COLO668 (cell line): ENCODE measurements at regions not wholly inside any gene's neighbourhood (a gene's known extent, or its start where the extent isn't known, plus 50 kb on each side); places are given as distances from the start of the nearest gene placed in this dataset.
"Not testable (repeated sequence)": the region's sequence is repeated elsewhere in the genome, so short reads cannot be mapped to it uniquely, and the experiment has no call there.

ENCODE experiments used
- DNase-seq: peaks from one replicate; lab custom pipeline; 2025; ENCODE audit not compliant: unreplicated experiment; lab: John Stamatoyannopoulos, UW

DNA sequence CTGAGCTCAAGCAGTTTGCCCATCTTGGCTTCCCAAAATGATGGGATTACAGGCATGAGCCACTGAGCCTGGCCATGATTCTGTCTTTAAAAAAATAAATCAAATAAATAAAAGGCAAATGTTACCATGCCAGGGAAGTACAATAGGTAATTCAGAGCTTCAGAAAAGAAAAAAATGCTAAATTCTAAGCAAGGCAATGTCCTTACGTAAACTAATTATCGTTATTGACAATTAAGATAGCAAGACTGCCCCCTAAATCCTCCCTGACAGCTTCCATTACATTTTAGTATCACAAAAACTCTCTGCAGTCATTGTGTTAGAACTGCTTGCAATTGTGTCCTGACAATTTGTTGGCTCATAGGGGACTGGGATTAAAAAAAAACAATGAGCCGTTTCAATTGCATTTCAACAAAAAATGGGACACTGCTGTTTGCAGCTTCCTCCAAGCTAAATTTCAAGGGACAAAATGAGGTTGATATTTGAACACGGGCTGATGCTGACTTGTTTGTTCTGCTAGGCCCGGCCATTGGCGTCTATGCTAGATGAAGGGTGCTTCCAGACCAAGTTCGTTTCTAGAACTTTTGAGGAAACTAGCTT lies 88.9 kb downstream of the MOGAT1 start:
- DNase-seq, result no peak

DNA sequence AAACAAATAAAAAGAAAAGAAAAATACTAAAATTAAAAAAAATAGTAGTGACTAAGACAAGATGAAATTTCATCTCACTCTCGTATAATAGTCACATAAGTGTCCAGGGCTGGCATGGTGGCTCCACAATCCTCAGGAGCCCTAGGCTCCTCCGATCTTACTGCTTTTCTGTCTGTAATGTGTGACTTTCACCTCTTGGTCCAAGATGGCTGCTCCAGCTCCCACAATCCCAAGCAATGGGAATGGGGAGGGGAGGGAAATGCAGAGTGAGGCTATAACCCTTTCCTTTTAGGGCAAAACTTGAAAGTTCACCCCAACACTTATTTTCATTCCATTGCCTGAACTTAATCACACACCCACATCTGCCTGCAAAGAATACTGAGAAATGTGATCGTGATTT lies 90.4 kb downstream of the MOGAT1 start:
- DNase-seq, result no peak

DNA sequence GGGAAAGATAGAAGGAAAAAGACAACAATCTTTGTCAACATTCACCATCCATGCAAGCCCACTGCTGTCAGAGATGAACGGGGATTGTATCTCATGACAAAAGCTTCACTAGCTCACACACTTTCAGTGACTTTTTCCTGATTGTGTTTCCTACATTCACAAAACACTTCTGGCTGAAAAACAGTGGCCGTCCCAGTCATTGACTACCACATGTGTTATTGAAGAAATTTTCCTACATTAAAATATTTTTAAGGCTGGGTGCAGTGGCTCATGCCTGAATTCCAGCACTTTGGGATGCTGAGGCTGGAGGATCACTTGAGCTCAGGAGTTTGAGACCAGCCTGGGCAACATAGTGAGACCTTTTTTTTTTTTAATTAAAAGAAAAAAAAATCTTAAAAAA lies 90.9 kb downstream of the MOGAT1 start:
- DNase-seq, result no peak

DNA sequence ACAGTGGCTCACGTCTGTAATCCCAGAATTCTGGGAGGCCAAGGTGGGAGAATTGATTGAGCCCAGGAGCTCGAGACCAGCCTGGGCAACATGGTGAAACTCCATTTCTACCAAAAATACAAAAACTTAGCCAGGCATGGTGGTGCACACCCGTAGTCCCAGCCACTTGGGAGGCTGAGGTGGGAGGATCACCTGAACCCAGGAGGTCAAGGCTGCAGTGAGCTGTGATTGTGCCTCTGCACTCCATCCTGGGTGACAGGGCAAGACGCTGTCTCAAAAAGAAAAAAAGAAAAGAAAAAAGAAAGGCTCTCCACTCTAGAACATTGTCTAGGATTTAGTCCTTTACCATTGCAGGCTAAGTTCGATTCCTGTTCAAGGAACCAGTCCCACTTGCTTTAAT lies 94.4 kb downstream of the MOGAT1 start:
- DNase-seq, result not testable (repeated sequence)

DNA sequence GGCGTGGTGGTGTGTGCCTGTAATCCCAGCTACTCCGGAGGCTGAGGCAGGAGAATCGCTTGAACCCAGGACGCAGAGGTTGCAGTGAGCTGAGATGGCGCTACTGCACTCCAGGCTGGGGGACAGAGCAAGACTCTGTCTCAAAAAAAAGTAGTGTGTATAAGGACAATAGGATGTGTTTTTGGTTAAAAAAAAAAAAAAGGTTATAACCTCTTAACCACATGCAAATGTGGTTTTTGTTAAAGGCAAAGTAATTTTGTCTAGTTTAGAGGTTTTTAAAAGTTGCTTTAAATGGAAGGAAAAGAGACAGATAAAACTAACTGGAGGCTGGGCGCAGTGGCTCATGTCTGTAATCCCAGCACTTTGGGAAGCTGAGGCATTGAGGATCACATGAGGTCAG lies 92.8 kb upstream of the ACSL3 start:
- not testable (repeated sequence) for DNase-seq

DNA sequence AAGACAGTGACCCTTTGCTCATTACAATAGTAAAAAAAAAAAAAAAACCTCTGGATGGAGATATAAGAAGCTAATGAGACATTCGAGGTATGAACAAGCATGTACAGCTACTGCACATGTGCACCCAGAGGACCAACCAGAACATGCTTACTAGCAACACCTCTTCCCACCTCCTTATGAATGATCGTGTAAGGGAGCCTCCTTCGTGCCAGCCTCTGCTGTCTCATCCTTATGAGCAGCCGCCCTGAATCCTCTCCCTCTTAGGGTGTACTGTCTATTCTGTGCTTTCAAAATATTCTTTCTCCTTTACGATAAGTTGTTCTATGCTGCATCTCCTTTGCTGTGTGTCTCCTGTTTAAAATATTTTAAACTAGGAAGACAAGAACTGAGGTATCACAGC lies 91.4 kb upstream of the ACSL3 start:
- no peak for DNase-seq

DNA sequence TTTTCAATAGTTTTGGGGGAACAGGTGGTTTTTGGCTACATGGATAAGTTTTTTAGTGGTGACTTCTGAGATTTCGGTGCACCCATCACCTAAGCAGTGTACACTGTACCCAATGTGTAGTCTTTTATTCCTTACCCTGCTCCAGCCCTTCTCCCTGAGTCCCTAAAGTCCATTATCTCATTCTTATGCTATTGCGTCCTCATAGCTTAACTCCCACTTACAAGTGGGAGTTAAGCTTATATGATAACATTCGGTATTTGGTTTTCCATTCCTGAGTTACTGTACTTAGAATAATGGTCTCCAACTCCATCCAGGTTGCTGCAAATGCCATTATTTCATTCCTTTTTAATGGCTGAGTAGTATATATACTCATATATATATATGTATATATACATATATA lies 90.9 kb upstream of the ACSL3 start:
- no peak for DNase-seq

DNA sequence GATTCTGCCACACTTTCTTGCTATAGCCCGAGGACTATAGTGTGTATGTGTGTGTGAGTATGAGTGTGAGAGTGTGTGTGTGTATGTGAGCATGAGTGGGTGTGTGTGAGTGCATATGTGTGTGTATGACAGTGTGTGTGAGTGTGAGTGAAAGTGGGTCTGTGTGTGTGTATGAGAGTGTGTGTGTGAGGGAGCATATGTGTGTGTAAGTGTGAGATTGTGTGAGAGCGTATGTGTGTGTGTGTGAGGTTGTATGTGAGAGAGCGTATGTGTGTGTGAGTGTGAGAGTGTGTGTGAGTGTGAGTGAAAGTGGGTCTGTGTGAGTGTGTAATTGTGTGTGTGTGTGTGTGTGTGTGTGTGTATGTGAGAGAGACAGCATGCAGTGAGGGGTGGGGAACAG lies 89.0 kb upstream of the ACSL3 start:
- no peak for DNase-seq

DNA sequence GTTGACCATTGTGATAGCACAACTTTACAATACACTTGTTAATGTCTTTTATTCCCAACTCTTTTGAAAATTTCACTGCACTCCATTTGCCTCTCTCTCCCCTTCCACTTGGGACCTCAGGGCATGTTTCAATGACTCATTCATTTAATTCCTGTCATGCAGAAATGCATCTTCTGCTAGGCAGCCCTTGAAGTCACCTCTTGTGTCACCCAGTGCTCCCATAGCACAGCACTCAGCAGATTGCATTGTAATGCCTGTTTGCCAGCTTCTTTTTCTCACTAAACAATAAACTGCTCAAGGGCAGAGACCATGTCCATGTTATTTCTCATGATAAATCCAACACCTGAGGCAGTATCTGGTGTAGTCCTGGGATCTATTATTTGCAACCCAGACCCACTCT lies 85.9 kb upstream of the ACSL3 start:
- no peak for DNase-seq

DNA sequence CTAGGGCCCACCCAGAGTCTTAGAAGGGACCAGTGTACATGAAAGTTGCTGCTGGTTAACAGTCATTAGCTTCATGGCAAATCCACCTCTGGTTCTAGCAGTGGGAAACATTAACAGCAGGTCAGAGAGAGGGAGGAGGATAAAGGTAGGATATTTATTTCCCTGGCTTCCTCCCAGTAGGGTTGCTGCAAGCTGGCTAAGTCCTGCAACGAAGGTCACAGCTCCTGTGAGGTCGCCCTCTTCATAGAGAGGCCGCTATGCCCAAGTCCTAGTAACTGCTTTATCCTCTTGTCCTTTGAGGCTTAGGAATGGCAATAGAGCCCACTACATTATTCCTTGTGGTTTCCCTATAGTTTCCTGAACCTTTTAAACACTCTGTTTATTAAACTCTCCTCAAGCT lies 84.0 kb upstream of the ACSL3 start:
- DNase-seq, result no peak

DNA sequence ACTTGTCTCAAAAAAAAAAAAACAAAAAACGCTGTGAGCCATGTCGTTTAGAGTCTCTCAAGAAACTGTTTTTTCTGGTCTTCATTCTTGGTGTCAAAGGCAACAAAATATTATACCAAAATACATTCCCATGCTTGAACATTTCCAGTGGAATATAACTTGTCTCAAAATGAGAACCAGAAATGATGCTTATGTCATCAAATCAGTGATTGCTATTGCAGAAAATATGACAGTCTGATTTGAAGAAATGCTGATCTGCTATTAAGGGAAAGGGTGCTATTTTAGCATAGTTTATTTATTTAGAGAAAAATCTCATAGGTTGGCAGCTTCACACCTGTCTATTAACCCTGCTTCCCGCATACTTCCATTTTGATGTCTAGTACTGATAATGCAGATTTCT lies 82.4 kb upstream of the ACSL3 start:
- no peak for DNase-seq

DNA sequence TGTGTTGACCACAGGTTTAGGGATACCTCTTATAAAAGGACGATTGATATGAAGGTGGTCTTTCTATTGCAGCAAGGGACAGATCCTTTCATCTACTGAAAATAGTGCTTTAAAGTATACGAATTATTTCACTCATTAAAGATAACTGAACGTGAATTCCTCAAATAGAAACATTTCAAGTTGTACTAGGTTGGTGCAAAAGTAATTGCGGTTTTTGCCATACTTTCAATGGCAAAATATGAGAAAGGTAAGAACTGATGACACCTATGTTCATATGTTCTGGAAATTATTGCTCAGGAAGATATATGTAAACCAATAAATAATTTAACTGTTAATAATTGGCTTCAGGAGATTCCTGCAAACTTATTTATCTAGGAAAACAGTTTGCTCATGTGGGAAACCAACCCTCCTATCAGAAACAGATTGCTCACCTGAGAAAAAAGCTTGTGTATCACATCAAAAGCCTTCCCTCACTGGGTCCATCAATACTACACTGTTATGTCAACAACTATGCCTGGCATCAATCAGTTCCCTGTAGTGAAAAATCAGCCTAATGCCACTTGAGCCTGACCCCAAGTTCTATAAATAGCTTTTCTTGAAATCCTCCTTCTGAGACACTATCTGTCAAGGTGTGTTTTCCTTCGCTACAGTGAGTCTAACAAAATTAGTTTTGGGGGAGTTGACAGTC lies 81.5 kb upstream of the ACSL3 start:
- no peak for DNase-seq

DNA sequence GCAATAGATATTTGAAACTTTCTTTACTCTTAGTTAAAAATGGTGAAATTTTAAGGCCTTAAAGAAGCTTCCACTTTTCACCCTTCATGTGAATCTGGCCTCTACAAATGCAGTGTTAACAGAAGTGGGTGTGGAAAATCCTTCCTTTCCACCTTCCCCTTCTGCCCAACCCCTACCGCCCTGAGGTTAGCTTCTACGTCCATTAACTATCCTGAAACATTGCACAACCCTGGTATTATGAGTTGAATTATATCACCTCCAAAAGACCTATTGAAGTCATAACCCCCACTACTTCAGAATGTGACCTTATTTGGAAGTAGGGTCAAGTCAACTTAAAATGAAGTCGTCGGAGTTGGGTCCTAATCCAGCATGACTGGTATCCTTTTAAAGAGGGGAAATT lies 80.8 kb upstream of the ACSL3 start:
- DNase-seq, result no peak

DNA sequence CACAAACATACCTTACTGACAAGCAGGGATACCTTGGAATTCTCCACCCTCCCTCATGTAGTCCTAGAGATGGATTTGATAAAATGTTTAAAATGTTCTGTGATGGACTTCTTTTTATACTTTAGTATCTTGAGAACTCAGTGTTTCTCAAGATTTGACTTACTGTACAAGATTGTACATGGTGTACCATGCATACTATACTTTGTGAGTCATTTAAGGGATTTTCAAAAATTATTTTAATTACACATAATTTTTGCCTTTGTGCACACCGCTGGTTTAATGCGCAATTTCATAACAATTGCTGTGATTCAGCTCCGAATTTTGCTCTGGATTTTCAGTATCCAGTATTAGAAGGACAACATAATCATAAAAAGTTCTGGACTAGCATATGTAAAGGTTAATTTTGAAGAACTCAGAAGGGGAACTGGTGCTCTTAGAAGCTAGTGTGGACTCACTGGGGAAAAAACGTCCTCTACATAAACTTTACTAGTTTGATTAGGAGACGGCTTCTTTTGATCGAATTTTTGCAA lies 78.6 kb upstream of the ACSL3 start:
- no peak for DNase-seq

DNA sequence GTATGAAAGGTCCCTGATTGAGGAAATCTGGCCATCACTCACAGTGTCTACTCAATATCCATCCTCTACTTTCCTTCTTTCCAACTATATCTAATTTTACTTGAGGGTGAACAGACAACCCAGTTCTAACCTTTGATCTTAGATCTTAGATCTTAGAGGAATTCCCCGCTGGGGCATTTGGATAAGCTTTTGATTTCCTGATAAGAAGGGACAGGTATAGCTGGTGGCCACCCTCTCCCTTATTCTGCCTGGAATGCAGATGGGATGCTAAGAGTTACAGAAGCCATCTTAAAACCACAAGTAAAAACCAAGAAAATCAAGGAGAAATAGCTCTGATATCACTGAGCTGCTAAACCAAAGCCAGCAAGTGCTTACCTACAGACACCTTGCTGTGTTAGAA lies 77.2 kb upstream of the ACSL3 start:
- no peak for DNase-seq

DNA sequence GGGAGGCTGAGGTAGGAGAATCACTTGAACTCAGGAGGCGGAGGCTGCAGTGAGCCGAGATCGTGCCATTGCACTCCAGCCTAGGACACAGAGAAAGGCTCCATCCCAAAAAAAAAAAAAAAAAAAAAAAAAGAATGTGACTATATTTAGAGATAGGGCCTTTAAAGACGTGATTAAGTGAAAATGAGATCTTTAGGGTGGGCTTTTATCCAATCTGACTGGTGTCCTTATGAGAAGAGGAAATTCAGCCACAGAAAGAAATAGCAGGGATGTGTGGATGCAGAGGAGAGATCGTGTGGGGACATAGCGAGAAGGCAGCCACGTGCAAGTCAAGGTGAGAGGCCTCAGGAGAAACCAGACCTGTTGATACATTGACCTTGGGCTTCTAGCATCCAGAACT lies 69.9 kb upstream of the ACSL3 start:
- DNase-seq, result no peak

DNA sequence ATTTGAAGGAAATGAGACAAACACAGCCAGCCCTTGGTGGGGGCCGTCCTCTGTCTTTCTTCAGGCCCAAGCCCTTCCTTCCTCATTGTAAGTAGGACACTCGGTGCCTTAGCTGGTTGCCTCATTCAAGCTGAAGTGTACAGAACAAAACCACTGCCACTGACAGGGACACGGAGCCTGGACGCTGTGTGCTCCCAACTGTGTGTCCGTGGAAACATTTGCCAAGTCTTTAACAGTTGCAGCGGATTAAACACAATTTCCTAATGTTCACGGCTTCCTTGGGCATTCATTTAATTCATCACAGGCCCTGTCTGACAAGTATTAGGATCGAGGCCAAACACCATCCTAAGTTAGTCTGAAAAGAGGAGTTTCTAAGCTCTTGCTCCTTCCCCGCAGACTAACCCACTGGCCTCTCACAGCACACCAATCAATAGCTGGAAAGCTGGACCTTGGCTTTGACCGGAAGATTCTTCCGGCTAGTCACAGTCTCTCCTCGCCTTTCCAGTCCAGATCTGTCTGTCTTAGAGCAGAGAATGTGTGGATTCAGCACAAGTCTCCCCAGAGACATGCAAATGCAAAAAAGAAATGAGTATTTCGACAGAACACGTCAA lies 68.7 kb upstream of the ACSL3 start:
- DNase-seq, result no peak

DNA sequence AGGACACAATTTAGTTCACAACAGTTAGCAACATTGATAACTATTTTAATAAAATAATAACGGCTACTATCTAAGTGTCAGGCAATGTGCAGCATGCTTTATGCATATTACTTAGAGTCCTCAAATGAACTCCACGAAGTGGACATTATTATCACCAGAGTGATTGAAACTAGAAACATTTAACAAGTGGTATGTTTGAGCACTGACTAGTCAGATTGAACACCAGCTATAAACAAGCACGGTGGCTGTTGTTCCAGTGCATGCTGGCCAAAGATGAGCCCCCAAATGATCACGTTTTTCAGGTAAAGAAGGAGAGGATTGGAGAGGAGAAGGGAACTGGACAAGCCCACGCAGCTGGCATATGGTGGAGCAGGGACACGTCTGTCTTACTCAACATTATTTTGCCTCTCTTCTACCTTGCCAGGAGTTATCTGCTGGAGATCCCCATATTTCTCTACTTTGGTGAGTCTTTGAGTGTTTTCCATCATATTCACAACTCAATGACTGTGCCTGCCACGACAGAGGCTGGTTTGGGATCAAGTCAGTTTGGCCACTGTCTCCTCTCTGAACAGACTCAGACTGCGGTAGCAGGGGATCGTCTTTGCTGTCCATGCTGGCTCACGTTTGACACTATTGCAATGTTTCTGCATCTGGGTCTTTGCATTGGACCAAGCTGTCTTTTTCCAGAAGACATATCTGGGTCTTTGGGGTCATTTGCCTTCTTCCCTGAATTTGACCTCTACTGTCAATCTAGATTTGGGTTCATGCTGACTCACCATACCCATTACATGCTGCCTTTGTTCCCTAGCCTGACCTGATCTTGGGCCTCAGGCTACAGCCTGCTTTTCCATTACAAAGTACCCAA lies 66.0 kb upstream of the ACSL3 start:
- DNase-seq, result no peak

DNA sequence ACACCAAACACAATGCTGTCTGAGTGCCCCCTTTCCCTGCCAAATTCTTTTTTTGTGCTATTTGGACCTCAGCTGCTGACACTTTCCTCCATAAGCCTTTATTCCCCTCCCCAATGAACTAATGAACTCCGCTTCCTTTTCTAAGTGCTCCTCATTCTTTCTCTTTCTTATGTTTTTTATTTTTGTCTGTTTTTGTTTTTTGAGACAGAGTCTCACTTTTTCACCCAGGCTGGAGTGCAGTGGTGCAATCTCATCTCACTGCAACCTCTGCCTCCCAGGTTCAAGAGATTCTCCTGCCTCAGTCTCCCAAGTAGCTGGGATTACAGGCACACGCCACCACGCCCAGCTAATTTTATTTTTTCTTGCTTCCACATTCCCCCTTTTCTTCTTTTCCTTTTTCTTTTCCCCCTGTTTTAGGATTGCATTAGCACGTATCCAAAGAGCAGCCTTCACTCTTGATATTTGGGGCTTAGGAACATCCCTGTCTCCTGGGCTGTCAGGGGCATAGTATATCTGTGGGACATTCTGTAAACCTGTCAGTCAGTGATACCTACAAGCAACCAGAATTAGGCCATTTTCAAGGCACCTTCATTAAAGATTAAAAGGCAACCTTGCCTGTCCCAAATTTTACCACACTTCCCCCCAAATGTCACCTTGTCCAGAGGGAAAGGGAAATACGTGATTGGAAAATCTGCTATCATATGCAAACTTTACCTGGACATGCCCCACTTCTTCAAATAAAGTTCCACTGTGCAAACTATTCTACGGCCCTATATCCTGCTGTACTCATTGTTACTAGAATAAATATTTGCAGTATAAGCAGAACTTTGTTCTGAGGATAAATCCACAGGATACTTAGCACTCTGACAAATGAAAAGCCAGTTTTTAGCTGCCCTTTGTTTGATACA lies 65.1 kb upstream of the ACSL3 start:
- DNase-seq, result no peak

DNA sequence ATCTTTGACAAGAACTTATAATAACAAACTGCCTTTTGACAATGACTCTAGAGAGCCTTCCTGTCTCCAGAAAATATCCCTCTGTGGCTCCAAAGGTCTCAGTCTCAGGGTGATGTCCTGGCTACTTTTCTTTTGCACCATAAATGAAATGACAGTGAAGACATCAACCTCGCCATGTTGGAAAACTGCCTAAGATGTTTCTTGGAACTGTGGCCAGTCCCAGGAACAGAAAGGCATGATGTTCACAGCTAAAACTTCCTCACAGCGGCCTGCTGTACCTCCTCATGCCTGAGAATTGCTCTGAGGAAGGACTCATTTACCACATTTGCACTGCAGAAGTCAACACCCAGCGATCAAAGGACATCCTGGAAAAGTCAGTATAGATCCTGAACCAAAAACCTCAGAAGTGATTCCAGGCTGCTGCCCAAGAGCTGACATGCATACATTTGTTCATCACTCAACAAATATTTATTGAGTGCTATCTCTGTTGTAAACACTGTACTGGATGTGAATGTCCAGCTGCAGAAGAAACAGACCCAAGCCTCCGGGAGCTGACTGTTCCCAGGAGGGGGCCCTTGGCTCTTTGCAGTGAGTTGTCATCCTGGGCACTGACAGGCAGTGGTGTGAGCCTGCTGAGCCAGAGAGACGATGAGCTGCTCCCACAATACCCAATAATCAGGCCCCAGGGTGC lies 64.3 kb upstream of the ACSL3 start:
- peak; percentile 69 for DNase-seq
